Endodermal cell (in vitro differentiated cells): ENCODE measurements at regions not wholly inside any gene's neighbourhood (a gene's known extent, or its start where the extent isn't known, plus 50 kb on each side); places are given as distances from the start of the nearest gene placed in this dataset.

Experiments
- DNase-seq: peaks from one replicate; pipeline ENCODE4 v3.0.0-alpha.2; 2017
- H3K27ac ChIP-seq: 2 replicates; pipeline ENCODE4 v1.5.1; 2013; ENCODE audit warnings: mild to moderate bottlenecking, low read depth, low read length, moderate library complexity
- H3K27me3 ChIP-seq: 2 replicates; pipeline ENCODE4 v1.6.1; 2013; ENCODE audit warnings: mild to moderate bottlenecking, low read length, moderate library complexity; ENCODE audit not compliant: insufficient read depth, control insufficient read depth, poor library complexity, severe bottlenecking
- H3K36me3 ChIP-seq: 2 replicates; pipeline ENCODE4 v1.7.0; 2013; ENCODE audit warnings: mild to moderate bottlenecking, low read length, moderate library complexity; ENCODE audit not compliant: control insufficient read depth, insufficient read depth
- H3K4me1 ChIP-seq: one replicate; pipeline ENCODE4 v1.7.0; 2013; ENCODE audit warnings: low read length; ENCODE audit not compliant: control insufficient read depth, insufficient read depth
- H3K4me3 ChIP-seq: 2 replicates; pipeline ENCODE4 v1.5.1; 2013; ENCODE audit warnings: mild to moderate bottlenecking, low read length, moderate library complexity
- H3K9ac ChIP-seq: 2 replicates; pipeline ENCODE4 v1.6.1; 2013; ENCODE audit warnings: mild to moderate bottlenecking, low read length, moderate library complexity; ENCODE audit not compliant: poor library complexity, severe bottlenecking; ENCODE audit errors: extremely low read depth
- H3K9me3 ChIP-seq: 2 replicates; pipeline ENCODE4 v1.6.1; 2013; ENCODE audit warnings: mild to moderate bottlenecking, low read length, moderate library complexity; ENCODE audit not compliant: control insufficient read depth
- H3K27ac Mint-ChIP-seq: 2 replicates; pipeline ENCODE4 v1.8.0; 2020; ENCODE audit warnings: mixed read lengths
- H3K27me3 Mint-ChIP-seq: 2 replicates; pipeline ENCODE4 v1.8.0; 2021; ENCODE audit warnings: mild to moderate bottlenecking, mixed read lengths; ENCODE audit not compliant: insufficient read depth
- H3K36me3 Mint-ChIP-seq: 2 replicates; pipeline ENCODE4 v1.8.0; 2020; ENCODE audit warnings: low read depth, mixed read lengths
- H3K4me1 Mint-ChIP-seq: 2 replicates; pipeline ENCODE4 v1.8.0; 2020; ENCODE audit warnings: mixed read lengths
- H3K4me3 Mint-ChIP-seq: 2 replicates; pipeline ENCODE4 v1.8.0; 2020; ENCODE audit warnings: mild to moderate bottlenecking, moderate library complexity, mixed read lengths
- H3K9me3 Mint-ChIP-seq: 2 replicates; pipeline ENCODE4 v1.8.0; 2020; ENCODE audit warnings: mild to moderate bottlenecking, mixed read lengths
- WGBS, 2 experiments: methylation state at CpG; one replicate each; pipeline versions ENCODE4 v1.1.5 to v1.1.7; 2013; ENCODE audit warnings: missing lambda C conversion rate in 2 of 2, mixed read lengths in 1 of 2; ENCODE audit not compliant: insufficient coverage in 1 of 2, insufficient read length in 1 of 2; 5-methylcytosine and 5-hydroxymethylcytosine counted together
- TF ChIP-seq, protein P1 (sequence below): fragments of 200-600 bp; sonication (generic); conservative IDR thresholded peaks from 2 replicates; pipeline ENCODE4 v1.5.0; 2021; ENCODE audit warnings: antibody characterized with exemption, mild to moderate bottlenecking

DNA sequence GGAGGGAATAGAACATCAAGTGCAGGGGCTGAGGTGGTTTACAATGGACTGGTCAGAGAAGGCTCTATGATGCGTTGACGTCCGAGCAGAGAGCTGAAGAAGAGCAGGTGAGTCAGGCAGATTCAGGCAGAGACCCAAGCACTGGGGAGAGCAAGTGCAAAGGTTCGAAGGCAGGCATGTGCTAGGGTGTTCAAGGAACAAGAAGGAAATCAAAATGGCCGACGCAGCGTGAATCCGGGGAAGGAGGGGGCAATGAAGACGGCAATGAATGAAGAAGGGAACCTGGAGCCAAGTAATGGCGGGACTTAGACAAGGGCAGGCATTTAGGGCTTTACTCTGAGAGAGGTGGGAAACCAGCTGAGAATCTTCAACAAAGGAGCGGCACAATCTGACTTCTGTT, 56.8 kb upstream of the DCTD start:
- no peak overlapping the region for H3K27ac ChIP-seq
- 92 to 98% methylated on average over 11 of the region's 11 CpGs for WGBS, 2 experiments
- no peaks in the 10 kb centered on the region for H3K9me3 ChIP-seq
- no peaks in the 10 kb centered on the region for H3K27me3 ChIP-seq
- no peaks in the 10 kb centered on the region for H3K4me1 ChIP-seq
- TF ChIP-seq, protein P1, sequence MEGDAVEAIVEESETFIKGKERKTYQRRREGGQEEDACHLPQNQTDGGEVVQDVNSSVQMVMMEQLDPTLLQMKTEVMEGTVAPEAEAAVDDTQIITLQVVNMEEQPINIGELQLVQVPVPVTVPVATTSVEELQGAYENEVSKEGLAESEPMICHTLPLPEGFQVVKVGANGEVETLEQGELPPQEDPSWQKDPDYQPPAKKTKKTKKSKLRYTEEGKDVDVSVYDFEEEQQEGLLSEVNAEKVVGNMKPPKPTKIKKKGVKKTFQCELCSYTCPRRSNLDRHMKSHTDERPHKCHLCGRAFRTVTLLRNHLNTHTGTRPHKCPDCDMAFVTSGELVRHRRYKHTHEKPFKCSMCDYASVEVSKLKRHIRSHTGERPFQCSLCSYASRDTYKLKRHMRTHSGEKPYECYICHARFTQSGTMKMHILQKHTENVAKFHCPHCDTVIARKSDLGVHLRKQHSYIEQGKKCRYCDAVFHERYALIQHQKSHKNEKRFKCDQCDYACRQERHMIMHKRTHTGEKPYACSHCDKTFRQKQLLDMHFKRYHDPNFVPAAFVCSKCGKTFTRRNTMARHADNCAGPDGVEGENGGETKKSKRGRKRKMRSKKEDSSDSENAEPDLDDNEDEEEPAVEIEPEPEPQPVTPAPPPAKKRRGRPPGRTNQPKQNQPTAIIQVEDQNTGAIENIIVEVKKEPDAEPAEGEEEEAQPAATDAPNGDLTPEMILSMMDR: no peak
- H3K4me3 Mint-ChIP-seq: no peak overlapping the region
- no peak overlapping the region for H3K27ac Mint-ChIP-seq
- no peaks in the 10 kb centered on the region for H3K4me1 Mint-ChIP-seq
- H3K36me3 ChIP-seq: no peaks in the 10 kb centered on the region
- no peak overlapping the region for H3K9ac ChIP-seq
- H3K27me3 Mint-ChIP-seq: peaks cover 5% of the 10 kb centered on the region
- no peaks in the 10 kb centered on the region for H3K36me3 Mint-ChIP-seq
- H3K9me3 Mint-ChIP-seq: no peaks in the 10 kb centered on the region
- DNase-seq: no peak
- no peak overlapping the region for H3K4me3 ChIP-seq

DNA sequence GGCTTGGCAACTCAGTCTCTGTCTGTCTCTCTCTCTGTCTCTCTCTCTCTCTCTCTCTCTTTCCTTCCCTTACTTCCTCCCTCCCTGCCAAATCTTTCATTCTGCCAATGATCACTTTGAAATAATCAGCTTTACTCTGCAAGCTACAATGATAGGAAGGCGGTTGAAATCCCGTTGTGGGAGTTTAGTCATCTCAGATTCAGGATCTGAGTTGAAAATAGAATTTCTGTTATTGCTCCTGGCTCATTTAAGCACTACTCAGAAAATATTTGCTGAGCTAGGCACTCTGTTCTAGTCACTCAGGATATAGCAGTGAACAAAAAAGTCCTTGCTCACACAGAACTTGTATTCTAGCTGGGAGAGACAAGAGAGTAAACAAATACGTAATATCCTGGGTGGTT, 56.3 kb upstream of the DCTD start:
- no peaks in the 10 kb centered on the region for H3K36me3 ChIP-seq
- peaks cover 2% of the 10 kb centered on the region for H3K27me3 Mint-ChIP-seq
- H3K27ac Mint-ChIP-seq: no peak overlapping the region
- no peak for DNase-seq
- H3K9me3 ChIP-seq: no peaks in the 10 kb centered on the region
- WGBS, 2 experiments: 95 to 98% methylated on average over 3 of the region's 3 CpGs
- no peaks in the 10 kb centered on the region for H3K4me1 Mint-ChIP-seq
- H3K27me3 ChIP-seq: no peaks in the 10 kb centered on the region
- H3K4me3 ChIP-seq: no peak overlapping the region
- no peak overlapping the region for H3K27ac ChIP-seq
- H3K36me3 Mint-ChIP-seq: no peaks in the 10 kb centered on the region
- no peak overlapping the region for H3K9ac ChIP-seq
- TF ChIP-seq, protein P1: no peak
- no peak overlapping the region for H3K4me3 Mint-ChIP-seq
- H3K9me3 Mint-ChIP-seq: no peaks in the 10 kb centered on the region
- no peaks in the 10 kb centered on the region for H3K4me1 ChIP-seq

DNA sequence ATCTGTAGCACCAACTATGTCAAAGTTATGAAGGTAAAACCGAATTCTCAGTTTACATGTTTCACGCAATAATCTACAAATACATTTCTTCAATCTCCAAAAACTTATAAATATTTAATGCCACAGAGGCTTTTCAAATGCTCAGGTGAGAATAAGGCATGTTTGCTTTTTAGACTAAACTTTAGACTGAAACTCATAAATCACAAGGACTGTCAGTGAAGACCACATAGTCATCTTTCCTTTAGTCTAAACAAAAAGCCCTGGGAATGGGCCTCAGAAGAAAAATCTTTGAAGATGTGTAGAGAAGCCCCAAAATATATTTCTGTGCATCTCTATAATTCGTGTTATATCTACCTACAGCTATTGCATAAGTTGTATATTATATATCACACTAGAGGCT, 54.5 kb upstream of the DCTD start:
- Mint-ChIP-seq H3K36me3 (no peaks in the 10 kb centered on the region), H3K27ac (no peak overlapping the region), H3K4me1 (no peaks in the 10 kb centered on the region), H3K27me3 (peaks cover 4% of the 10 kb centered on the region), H3K9me3 (no peaks in the 10 kb centered on the region), H3K4me3 (no peak overlapping the region)
- Histone ChIP-seq H3K4me3 (no peak overlapping the region), H3K9ac (no peak overlapping the region), H3K27me3 (no peaks in the 10 kb centered on the region), H3K4me1 (no peaks in the 10 kb centered on the region), H3K36me3 (no peaks in the 10 kb centered on the region), H3K27ac (no peak overlapping the region), H3K9me3 (no peaks in the 10 kb centered on the region)
- DNase-seq: no peak
- TF ChIP-seq, protein P1: no peak
- WGBS, 2 experiments: 88 to 94% methylated on average over 2 of the region's 3 CpGs
